ENCODE measurements at regions not wholly inside any gene's neighbourhood (a gene's known extent, or its start where the extent isn't known, plus 50 kb on each side); places are given as distances from the start of the nearest gene placed in this dataset.
"Not testable (repeated sequence)": the region's sequence is repeated elsewhere in the genome, so short reads cannot be mapped to it uniquely, and the experiment has no call there.

DNA sequence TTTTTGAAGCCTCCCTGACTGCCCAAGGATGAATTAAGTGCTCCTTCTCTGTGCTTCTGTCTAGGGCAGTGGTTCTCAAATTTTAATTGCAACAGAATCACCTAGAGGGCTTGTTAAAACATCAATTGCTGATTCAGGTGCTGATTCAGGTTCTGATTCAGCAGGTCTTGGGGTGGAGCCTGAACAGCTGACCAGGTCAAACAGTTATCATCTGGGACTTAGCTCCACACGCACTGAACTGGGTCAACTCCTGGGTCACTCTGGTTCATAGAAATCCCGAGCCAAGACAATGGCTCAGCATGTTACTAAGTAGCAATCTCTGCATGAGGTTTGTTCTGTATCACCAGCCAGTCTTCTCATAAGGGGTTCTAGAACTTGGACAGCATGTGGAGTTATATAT is 192.3 kb downstream of the GJA1 start:
- no peak for DNase-seq
- Histone ChIP-seq H3K27me3 (no peaks in the 10 kb centered on the region), H3K27ac (no peak overlapping the region), H3K4me1 (no peaks in the 10 kb centered on the region), H3K36me3 (no peaks in the 10 kb centered on the region), H3K9me3 (peaks cover 0 to 16% (median 8%) of the 10 kb centered on the region in 4 donors), H3K4me3 (no peak overlapping the region)
- no peak for TF ChIP-seq POLR2AphosphoS5 (IDR thresholded peaks at IDR 0.05)
- TF ChIP-seq EP300 (IDR thresholded peaks at IDR 0.05): no peak
- TF ChIP-seq POLR2A (IDR thresholded peaks at IDR 0.05): no peak
- TF ChIP-seq CTCF (IDR thresholded peaks at IDR 0.05): no peak
- WGBS, 5 donors: 28 to 70% (median 53%) methylated on average over 2 of the region's 2 CpGs
- intact Hi-C loops (cut with DNase I; ENCODE audit: low total_unique reads): no loop called here

DNA sequence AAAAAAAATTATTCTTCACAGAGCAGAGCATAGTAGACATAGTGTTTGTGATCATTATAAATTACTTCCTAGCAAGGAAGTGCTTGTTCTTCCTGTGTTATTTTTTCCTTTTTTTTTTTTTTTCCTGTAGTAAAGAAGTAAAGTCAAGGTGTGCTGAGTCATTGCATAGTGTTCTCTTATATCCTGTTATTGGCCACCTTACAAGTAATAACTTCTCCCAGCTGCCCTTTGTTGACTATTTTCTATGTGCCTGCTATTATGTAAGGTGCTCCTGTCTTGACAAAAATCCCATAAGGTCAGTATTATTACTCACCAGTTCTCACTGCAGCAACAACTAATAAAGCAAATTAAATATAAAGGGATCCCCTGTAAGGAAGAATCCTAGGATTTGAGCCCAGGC is 195.3 kb downstream of the GJA1 start:
- no peaks in the 10 kb centered on the region for H3K27me3 ChIP-seq
- no peak for TF ChIP-seq POLR2A (IDR thresholded peaks at IDR 0.05)
- H3K4me1 ChIP-seq: no peaks in the 10 kb centered on the region
- no peak for DNase-seq
- H3K27ac ChIP-seq: no peak overlapping the region
- intact Hi-C loops (cut with DNase I; ENCODE audit: low total_unique reads): no loop called here
- H3K4me3 ChIP-seq: no peak overlapping the region
- no peaks in the 10 kb centered on the region for H3K36me3 ChIP-seq
- H3K9me3 ChIP-seq: peaks cover 0 to 38% (median 11%) of the 10 kb centered on the region in 4 donors

DNA sequence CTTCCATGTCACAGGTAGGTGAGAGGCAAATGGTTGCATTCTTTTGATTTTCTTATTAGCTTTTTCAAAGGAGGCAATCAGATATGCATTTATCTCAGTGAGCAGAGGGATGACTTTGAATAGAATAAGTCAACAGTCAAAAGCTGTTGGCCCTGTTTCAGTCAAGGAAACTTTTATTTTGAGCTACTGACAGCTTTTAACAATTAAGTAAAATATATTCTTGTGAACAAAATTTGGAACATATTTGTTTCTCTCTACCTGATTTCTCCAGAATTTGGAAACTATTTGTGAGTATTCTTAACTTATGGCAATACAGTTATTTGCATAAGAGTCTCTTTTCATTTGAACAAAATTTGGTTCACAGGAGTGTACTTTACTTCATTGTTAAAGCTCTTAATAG is 196.3 kb downstream of the GJA1 start:
- peaks cover 0 to 47% (median 19%) of the 10 kb centered on the region in 4 donors for H3K9me3 ChIP-seq
- H3K4me3 ChIP-seq; DNase-seq; intact Hi-C loops (cut with DNase I; ENCODE audit: low total_unique reads); H3K4me1 ChIP-seq; H3K36me3 ChIP-seq; H3K27me3 ChIP-seq; H3K27ac ChIP-seq: not testable (repeated sequence)

GRCh38 chr6:121633309-121633708 is 197.9 kb downstream of the GJA1 start:
- intact Hi-C loops (cut with DNase I; ENCODE audit: low total_unique reads): no loop called here
- Histone ChIP-seq H3K4me1 (no peaks in the 10 kb centered on the region), H3K36me3 (no peaks in the 10 kb centered on the region), H3K27ac (no peak overlapping the region), H3K27me3 (no peaks in the 10 kb centered on the region), H3K9me3 (peaks cover 0 to 52% (median 22%) of the 10 kb centered on the region in 4 donors), H3K4me3 (no peak overlapping the region)
- no peak for TF ChIP-seq CTCF (IDR thresholded peaks at IDR 0.05)
- no peak for TF ChIP-seq POLR2A (IDR thresholded peaks at IDR 0.05)
- TF ChIP-seq EP300 (IDR thresholded peaks at IDR 0.05): no peak
- TF ChIP-seq POLR2AphosphoS5 (IDR thresholded peaks at IDR 0.05): no peak
- DNase-seq: no peak

DNA sequence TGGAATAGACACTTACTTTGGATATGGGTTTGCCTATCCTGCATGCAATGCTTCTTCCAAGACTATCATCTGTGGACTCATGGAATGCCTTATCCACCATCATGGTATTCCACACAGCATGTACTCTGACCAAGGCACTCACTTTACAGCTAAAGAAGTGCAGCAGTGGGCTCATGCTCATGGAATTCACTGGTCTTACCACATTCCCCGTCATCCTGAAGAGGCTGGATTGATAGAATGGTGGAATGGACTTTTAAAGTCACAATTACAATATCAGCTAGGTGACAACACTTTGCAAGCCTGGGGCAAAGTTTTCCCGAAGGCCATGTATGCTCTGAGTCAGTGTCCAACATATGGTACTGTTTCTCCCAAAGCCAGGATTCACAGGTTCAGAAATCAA is 199.1 kb downstream of the GJA1 start:
- DNase-seq; H3K4me3 ChIP-seq; H3K27me3 ChIP-seq; H3K27ac ChIP-seq; H3K36me3 ChIP-seq; H3K4me1 ChIP-seq; intact Hi-C loops (cut with DNase I; ENCODE audit: low total_unique reads): not testable (repeated sequence)
- WGBS, 5 donors: 50 to 80% (median 70%) methylated on average over 2 of the region's 2 CpGs; no CpG with 5 or more reads in 1 of the 5 donors
- peaks cover 0 to 52% (median 22%) of the 10 kb centered on the region in 4 donors for H3K9me3 ChIP-seq

- 86 to 92% (median 92%) methylated on average over 2 of the region's 2 CpGs for WGBS, 5 donors
- H3K27ac ChIP-seq: no peak overlapping the region
- H3K4me3 ChIP-seq: no peak overlapping the region
- peaks cover 0 to 52% (median 22%) of the 10 kb centered on the region in 4 donors for H3K9me3 ChIP-seq
- no peaks in the 10 kb centered on the region for H3K4me1 ChIP-seq
- intact Hi-C loops (cut with DNase I; ENCODE audit: low total_unique reads): no loop called here
- H3K36me3 ChIP-seq: no peaks in the 10 kb centered on the region
- TF ChIP-seq POLR2AphosphoS5 (IDR thresholded peaks at IDR 0.05) (no peak), CTCF (IDR thresholded peaks at IDR 0.05) (no peak), POLR2A (IDR thresholded peaks at IDR 0.05) (no peak), EP300 (IDR thresholded peaks at IDR 0.05) (no peak)
- no peak for DNase-seq
- no peaks in the 10 kb centered on the region for H3K27me3 ChIP-seq
Measured at GRCh38 chr6:121635355-121635754, 199.9 kb downstream of the GJA1 start.

DNA sequence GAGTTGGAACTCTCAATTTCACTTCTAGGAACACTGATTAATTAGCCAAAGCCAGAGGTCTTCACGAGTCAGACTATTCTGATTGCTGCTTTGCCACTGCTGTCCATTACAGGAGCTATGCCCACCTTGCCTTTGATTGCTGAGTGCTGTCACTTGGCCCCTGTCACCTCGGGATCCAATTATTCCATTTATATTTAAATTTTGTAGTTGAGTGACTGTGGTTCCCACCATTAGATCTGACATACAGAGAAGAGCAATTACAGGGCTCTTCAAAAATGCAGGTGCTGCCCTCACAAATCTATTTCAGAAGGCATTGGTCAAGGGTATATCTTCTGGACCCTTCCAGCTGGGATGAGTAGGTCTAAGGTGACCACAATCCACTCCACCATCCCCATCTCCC is 200.8 kb downstream of the GJA1 start:
- H3K4me1 ChIP-seq; DNase-seq; H3K27ac ChIP-seq; H3K4me3 ChIP-seq; intact Hi-C loops (cut with DNase I; ENCODE audit: low total_unique reads); H3K27me3 ChIP-seq; H3K36me3 ChIP-seq: not testable (repeated sequence)
- WGBS, 5 donors: 55 to 68% (median 66%) methylated on average over 2 of the region's 2 CpGs
- peaks cover 0 to 47% (median 22%) of the 10 kb centered on the region in 4 donors for H3K9me3 ChIP-seq

All from stomach (tissue), 8 donors.